ENCODE measurements at regions not wholly inside any gene's neighbourhood (a gene's known extent, or its start where the extent isn't known, plus 50 kb on each side); places are given as distances from the start of the nearest gene placed in this dataset.

DNA sequence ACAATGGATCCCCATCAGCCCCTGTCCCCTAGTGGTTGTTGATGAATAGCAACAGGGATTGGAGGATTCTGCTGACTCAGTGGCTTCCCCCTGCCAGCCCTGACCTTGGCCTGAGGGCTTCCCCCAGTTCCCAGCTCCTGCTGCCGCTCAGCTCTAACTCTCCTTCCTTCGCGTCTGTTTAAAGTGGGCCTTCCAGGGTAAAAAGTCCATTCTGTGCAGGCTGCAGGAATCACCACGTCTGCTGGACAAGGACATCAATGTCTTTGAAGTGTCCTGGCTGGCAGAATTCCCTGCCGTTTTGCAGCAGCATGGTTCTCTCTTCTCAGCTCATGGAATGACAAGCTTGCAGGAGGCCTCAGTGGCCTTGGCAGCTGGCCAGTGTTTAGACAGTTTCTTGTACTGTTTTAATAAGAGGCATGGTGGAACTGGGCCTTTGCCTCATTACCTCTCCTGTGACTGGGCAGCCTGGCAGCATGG lies 152.5 kb upstream of the STX18 start:
- TF ChIP-seq, protein P1, sequence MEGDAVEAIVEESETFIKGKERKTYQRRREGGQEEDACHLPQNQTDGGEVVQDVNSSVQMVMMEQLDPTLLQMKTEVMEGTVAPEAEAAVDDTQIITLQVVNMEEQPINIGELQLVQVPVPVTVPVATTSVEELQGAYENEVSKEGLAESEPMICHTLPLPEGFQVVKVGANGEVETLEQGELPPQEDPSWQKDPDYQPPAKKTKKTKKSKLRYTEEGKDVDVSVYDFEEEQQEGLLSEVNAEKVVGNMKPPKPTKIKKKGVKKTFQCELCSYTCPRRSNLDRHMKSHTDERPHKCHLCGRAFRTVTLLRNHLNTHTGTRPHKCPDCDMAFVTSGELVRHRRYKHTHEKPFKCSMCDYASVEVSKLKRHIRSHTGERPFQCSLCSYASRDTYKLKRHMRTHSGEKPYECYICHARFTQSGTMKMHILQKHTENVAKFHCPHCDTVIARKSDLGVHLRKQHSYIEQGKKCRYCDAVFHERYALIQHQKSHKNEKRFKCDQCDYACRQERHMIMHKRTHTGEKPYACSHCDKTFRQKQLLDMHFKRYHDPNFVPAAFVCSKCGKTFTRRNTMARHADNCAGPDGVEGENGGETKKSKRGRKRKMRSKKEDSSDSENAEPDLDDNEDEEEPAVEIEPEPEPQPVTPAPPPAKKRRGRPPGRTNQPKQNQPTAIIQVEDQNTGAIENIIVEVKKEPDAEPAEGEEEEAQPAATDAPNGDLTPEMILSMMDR (IDR thresholded peaks at IDR 0.05) = no peak
- TF ChIP-seq POLR2AphosphoS5 (IDR thresholded peaks at IDR 0.05) = no peak
